ENCODE measurements at regions not wholly inside any gene's neighbourhood (a gene's known extent, or its start where the extent isn't known, plus 50 kb on each side); places are given as distances from the start of the nearest gene placed in this dataset.

DNA sequence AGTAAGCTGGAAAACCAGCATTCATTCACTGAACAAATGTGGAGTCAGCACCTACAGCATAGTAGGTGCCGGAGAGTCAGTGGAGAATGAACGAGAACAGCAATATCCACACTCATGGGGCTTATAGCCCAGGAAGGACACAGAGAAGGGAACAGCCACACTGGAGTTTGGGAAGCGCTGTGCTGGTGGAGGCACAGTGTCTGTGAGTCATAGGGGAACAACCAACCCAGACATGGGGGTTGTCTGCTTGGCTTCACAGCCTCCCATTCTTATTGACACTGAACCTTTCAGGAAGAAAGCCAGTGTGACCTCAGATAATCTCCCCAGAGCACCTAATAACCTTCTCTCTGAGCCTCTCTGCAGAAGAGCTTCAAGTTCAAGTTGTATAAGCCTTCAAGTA, 56.6 kb upstream of the UBASH3B start:
- no peak for TF ChIP-seq POLR2A (IDR thresholded peaks at IDR 0.05; ENCODE audit: borderline replicate concordance, extremely low read depth, insufficient read depth, insufficient read length)
- TF ChIP-seq EZH2phosphoT487 (IDR thresholded peaks at IDR 0.05; ENCODE audit: borderline replicate concordance), result no peak
- TF ChIP-seq JUND (IDR thresholded peaks at IDR 0.05), result no peak
- no peak for TF ChIP-seq SIN3A (IDR thresholded peaks at IDR 0.05; ENCODE audit: low read depth)
- TF ChIP-seq POLR2AphosphoS5 (IDR thresholded peaks at IDR 0.05; ENCODE audit: low read depth, low read length), result no peak
- TF ChIP-seq, protein P1, sequence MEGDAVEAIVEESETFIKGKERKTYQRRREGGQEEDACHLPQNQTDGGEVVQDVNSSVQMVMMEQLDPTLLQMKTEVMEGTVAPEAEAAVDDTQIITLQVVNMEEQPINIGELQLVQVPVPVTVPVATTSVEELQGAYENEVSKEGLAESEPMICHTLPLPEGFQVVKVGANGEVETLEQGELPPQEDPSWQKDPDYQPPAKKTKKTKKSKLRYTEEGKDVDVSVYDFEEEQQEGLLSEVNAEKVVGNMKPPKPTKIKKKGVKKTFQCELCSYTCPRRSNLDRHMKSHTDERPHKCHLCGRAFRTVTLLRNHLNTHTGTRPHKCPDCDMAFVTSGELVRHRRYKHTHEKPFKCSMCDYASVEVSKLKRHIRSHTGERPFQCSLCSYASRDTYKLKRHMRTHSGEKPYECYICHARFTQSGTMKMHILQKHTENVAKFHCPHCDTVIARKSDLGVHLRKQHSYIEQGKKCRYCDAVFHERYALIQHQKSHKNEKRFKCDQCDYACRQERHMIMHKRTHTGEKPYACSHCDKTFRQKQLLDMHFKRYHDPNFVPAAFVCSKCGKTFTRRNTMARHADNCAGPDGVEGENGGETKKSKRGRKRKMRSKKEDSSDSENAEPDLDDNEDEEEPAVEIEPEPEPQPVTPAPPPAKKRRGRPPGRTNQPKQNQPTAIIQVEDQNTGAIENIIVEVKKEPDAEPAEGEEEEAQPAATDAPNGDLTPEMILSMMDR (IDR thresholded peaks at IDR 0.05 in 2 of 3, conservative IDR thresholded peaks at IDR 0.05 in 1 of 3; ENCODE audit: borderline replicate concordance in 1 of 3, insufficient read depth in 1 of 3, low read depth in 2 of 3, low read length in 2 of 3), result no peak
- no peak for TF ChIP-seq SRF (IDR thresholded peaks at IDR 0.05; ENCODE audit: low read depth)
- no peak for TF ChIP-seq FOSL1 (IDR thresholded peaks at IDR 0.05; ENCODE audit: low read depth)
- TF ChIP-seq, protein P2, sequence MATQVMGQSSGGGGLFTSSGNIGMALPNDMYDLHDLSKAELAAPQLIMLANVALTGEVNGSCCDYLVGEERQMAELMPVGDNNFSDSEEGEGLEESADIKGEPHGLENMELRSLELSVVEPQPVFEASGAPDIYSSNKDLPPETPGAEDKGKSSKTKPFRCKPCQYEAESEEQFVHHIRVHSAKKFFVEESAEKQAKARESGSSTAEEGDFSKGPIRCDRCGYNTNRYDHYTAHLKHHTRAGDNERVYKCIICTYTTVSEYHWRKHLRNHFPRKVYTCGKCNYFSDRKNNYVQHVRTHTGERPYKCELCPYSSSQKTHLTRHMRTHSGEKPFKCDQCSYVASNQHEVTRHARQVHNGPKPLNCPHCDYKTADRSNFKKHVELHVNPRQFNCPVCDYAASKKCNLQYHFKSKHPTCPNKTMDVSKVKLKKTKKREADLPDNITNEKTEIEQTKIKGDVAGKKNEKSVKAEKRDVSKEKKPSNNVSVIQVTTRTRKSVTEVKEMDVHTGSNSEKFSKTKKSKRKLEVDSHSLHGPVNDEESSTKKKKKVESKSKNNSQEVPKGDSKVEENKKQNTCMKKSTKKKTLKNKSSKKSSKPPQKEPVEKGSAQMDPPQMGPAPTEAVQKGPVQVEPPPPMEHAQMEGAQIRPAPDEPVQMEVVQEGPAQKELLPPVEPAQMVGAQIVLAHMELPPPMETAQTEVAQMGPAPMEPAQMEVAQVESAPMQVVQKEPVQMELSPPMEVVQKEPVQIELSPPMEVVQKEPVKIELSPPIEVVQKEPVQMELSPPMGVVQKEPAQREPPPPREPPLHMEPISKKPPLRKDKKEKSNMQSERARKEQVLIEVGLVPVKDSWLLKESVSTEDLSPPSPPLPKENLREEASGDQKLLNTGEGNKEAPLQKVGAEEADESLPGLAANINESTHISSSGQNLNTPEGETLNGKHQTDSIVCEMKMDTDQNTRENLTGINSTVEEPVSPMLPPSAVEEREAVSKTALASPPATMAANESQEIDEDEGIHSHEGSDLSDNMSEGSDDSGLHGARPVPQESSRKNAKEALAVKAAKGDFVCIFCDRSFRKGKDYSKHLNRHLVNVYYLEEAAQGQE (IDR thresholded peaks at IDR 0.05; ENCODE audit: low read depth), result no peak
- TF ChIP-seq, protein P3, sequence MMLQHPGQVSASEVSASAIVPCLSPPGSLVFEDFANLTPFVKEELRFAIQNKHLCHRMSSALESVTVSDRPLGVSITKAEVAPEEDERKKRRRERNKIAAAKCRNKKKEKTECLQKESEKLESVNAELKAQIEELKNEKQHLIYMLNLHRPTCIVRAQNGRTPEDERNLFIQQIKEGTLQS (IDR thresholded peaks at IDR 0.05), result no peak
- no peak for TF ChIP-seq ZNF274 (IDR thresholded peaks at IDR 0.05; ENCODE audit: low read depth, low read length)

Data from HCT116 (cell line).